ENCODE measurements at regions not wholly inside any gene's neighbourhood (a gene's known extent, or its start where the extent isn't known, plus 50 kb on each side); places are given as distances from the start of the nearest gene placed in this dataset.

- DNase-seq (ENCODE audit: low spot score), result no peak
These were observed 298.9 kb downstream of the SHOX2 start for GRCh38 chr3:157807280-157807679.

- no peak for DNase-seq (ENCODE audit: low spot score)
These were observed 300.7 kb downstream of the SHOX2 start for GRCh38 chr3:157805538-157805937.

GRCh38 chr3:157794771-157795170, 291.6 kb upstream of the VEPH1 start:
- no peak for DNase-seq (ENCODE audit: low spot score)

- no peak for DNase-seq (ENCODE audit: low spot score)
These were observed 290.5 kb upstream of the VEPH1 start for GRCh38 chr3:157793745-157794144.

- no peak for DNase-seq (ENCODE audit: low spot score)
These were observed 285.9 kb upstream of the VEPH1 start for GRCh38 chr3:157789162-157789561.

GRCh38 chr3:157786618-157787017, 283.4 kb upstream of the VEPH1 start:
- no peak for DNase-seq (ENCODE audit: low spot score)

GRCh38 chr3:157786211-157786610, 283.0 kb upstream of the VEPH1 start:
- no peak for DNase-seq (ENCODE audit: low spot score)

GRCh38 chr3:157785102-157785826, 282.0 kb upstream of the VEPH1 start:
- DNase-seq (ENCODE audit: low spot score), result no peak

- no peak for DNase-seq (ENCODE audit: low spot score)
These were observed 279.0 kb upstream of the VEPH1 start for GRCh38 chr3:157782236-157782635.

GRCh38 chr3:157776861-157777260, 273.6 kb upstream of the VEPH1 start:
- DNase-seq (ENCODE audit: low spot score), result no peak

GRCh38 chr3:157775446-157775845, 272.2 kb upstream of the VEPH1 start:
- DNase-seq (ENCODE audit: low spot score), result no peak

- DNase-seq (ENCODE audit: low spot score), result no peak
These were observed 266.2 kb upstream of the VEPH1 start for GRCh38 chr3:157769378-157769777.

- no peak for DNase-seq (ENCODE audit: low spot score)
These were observed 264.4 kb upstream of the VEPH1 start for GRCh38 chr3:157767607-157768006.

GRCh38 chr3:157763644-157764043, 260.4 kb upstream of the VEPH1 start:
- DNase-seq (ENCODE audit: low spot score), result no peak

GRCh38 chr3:157759311-157759710, 256.1 kb upstream of the VEPH1 start:
- DNase-seq (ENCODE audit: low spot score), result no peak

- DNase-seq (ENCODE audit: low spot score), result no peak
These were observed 252.0 kb upstream of the VEPH1 start for GRCh38 chr3:157755233-157755632.

- DNase-seq (ENCODE audit: low spot score), result no peak
These were observed 251.2 kb upstream of the VEPH1 start for GRCh38 chr3:157754451-157754850.

GRCh38 chr3:157753787-157754136, 250.5 kb upstream of the VEPH1 start:
- DNase-seq (ENCODE audit: low spot score), result no peak

GRCh38 chr3:157752956-157753786, 250.0 kb upstream of the VEPH1 start:
- no peak for DNase-seq (ENCODE audit: low spot score)

GRCh38 chr3:157752554-157752953, 249.3 kb upstream of the VEPH1 start:
- no peak for DNase-seq (ENCODE audit: low spot score)

GRCh38 chr3:157751386-157751785, 248.2 kb upstream of the VEPH1 start:
- no peak for DNase-seq (ENCODE audit: low spot score)

GRCh38 chr3:157746391-157746790, 243.2 kb upstream of the VEPH1 start:
- no peak for DNase-seq (ENCODE audit: low spot score)

GRCh38 chr3:157741607-157742006, 238.4 kb upstream of the VEPH1 start:
- no peak for DNase-seq (ENCODE audit: low spot score)

- no peak for DNase-seq (ENCODE audit: low spot score)
These were observed 235.2 kb upstream of the VEPH1 start for GRCh38 chr3:157738441-157738840.
